ENCODE measurements at regions not wholly inside any gene's neighbourhood (a gene's known extent, or its start where the extent isn't known, plus 50 kb on each side); places are given as distances from the start of the nearest gene placed in this dataset.

GRCh38 chr4:17094876-17095210, 196.4 kb upstream of the LDB2 start:
- no peak for DNase-seq

GRCh38 chr4:17094159-17094875, 195.9 kb upstream of the LDB2 start:
- no peak for DNase-seq

- no peak for DNase-seq
Measured at GRCh38 chr4:17093481-17093880, 195.0 kb upstream of the LDB2 start.

- DNase-seq: no peak
Measured at GRCh38 chr4:17092736-17093437, 194.4 kb upstream of the LDB2 start.

- no peak for DNase-seq
Measured at GRCh38 chr4:17091104-17091503, 192.7 kb upstream of the LDB2 start.

- DNase-seq: no peak
Measured at GRCh38 chr4:17090063-17090462, 191.6 kb upstream of the LDB2 start.

- no peak for DNase-seq
Measured at GRCh38 chr4:17085416-17085815, 187.0 kb upstream of the LDB2 start.

- DNase-seq: no peak
Measured at GRCh38 chr4:17082186-17082585, 183.7 kb upstream of the LDB2 start.

GRCh38 chr4:17081179-17081578, 182.7 kb upstream of the LDB2 start:
- DNase-seq: no peak

GRCh38 chr4:17077105-17077504, 178.7 kb upstream of the LDB2 start:
- no peak for DNase-seq

GRCh38 chr4:17072483-17072882, 174.0 kb upstream of the LDB2 start:
- no peak for DNase-seq

- DNase-seq: no peak
Measured at GRCh38 chr4:17068891-17069290, 170.4 kb upstream of the LDB2 start.

- DNase-seq: no peak
Measured at GRCh38 chr4:17068392-17068791, 169.9 kb upstream of the LDB2 start.

- DNase-seq: no peak
Measured at GRCh38 chr4:17066972-17067371, 168.5 kb upstream of the LDB2 start.

GRCh38 chr4:17066236-17066635, 167.8 kb upstream of the LDB2 start:
- DNase-seq: no peak

GRCh38 chr4:17065821-17066220, 167.4 kb upstream of the LDB2 start:
- no peak for DNase-seq

GRCh38 chr4:17064959-17065358, 166.5 kb upstream of the LDB2 start:
- DNase-seq: no peak

GRCh38 chr4:17063888-17064287, 165.4 kb upstream of the LDB2 start:
- DNase-seq: no peak

- DNase-seq: no peak
Measured at GRCh38 chr4:17060230-17060629, 161.8 kb upstream of the LDB2 start.

- no peak for DNase-seq
Measured at GRCh38 chr4:17058916-17059741, 160.7 kb upstream of the LDB2 start.

GRCh38 chr4:17058536-17058915, 160.1 kb upstream of the LDB2 start:
- no peak for DNase-seq

GRCh38 chr4:17057035-17057434, 158.6 kb upstream of the LDB2 start:
- no peak for DNase-seq

- no peak for DNase-seq
Measured at GRCh38 chr4:17055788-17056187, 157.3 kb upstream of the LDB2 start.

GRCh38 chr4:17045866-17046265, 147.4 kb upstream of the LDB2 start:
- no peak for DNase-seq
